HepG2 (cell line): ENCODE measurements at regions not wholly inside any gene's neighbourhood (a gene's known extent, or its start where the extent isn't known, plus 50 kb on each side); places are given as distances from the start of the nearest gene placed in this dataset.

Experiments
- ARNT ChIP-seq: fragments of 450-650 bp; IDR thresholded peaks from 2 replicates; pipeline ENCODE4 v1.6.1; 2017
- CBX5 ChIP-seq: sonication (generic); formaldehyde crosslinking; IDR thresholded peaks from 2 replicates; pipeline ENCODE4 v1.4.0; 2020; ENCODE audit warnings: missing genetic modification reagents, borderline replicate concordance
- DBP ChIP-seq: sonication (generic); formaldehyde crosslinking; IDR thresholded peaks from 2 replicates; pipeline ENCODE4 v1.4.0; 2020; ENCODE audit warnings: missing genetic modification reagents; ENCODE audit errors: not compliant biosample characterization
- EEA1 ChIP-seq: sonication (generic); formaldehyde crosslinking; IDR thresholded peaks from 2 replicates; pipeline ENCODE4 v1.5.1; 2020; ENCODE audit warnings: mild to moderate bottlenecking, missing genetic modification reagents, borderline replicate concordance
- GMEB2 ChIP-seq: IDR thresholded peaks from 2 replicates; pipeline ENCODE4 v1.6.1; 2016; ENCODE audit warnings: missing biosample characterization, missing genetic modification reagents, low read depth
- GTF2F1 ChIP-seq: fragments of 150-350 bp; IDR thresholded peaks from 2 replicates; pipeline ENCODE4 v1.6.1; 2014; ENCODE audit warnings: low read length
- HDAC6 ChIP-seq: fragments of 200-600 bp; sonication (generic); IDR thresholded peaks from 2 replicates; pipeline ENCODE4 v1.7.0; 2017; ENCODE audit warnings: mild to moderate bottlenecking, antibody characterized with exemption, low read length, low read depth
- HMG20A ChIP-seq: IDR thresholded peaks from 2 replicates; pipeline ENCODE4 v1.6.1; 2016; ENCODE audit warnings: borderline replicate concordance
- KDM4B ChIP-seq: sonication (generic); formaldehyde crosslinking; IDR thresholded peaks from 2 replicates; pipeline ENCODE4 v1.4.0; 2020; ENCODE audit warnings: missing genetic modification reagents
- KLF11 ChIP-seq: IDR thresholded peaks from 2 replicates; pipeline ENCODE4 v1.6.1; 2016; ENCODE audit warnings: missing compliant biosample characterization
- NBN ChIP-seq: fragments of 450-650 bp; conservative IDR thresholded peaks from 2 replicates; pipeline ENCODE4 v1.6.1; 2017
- NR1H2 ChIP-seq: sonication (generic); formaldehyde crosslinking; IDR thresholded peaks from 2 replicates; pipeline ENCODE4 v1.8.1; 2022; ENCODE audit warnings: low read depth, missing genetic modification reagents, borderline replicate concordance
- ONECUT2 ChIP-seq: sonication (generic); formaldehyde crosslinking; IDR thresholded peaks from 2 replicates; pipeline ENCODE4 v1.4.0; 2020; ENCODE audit warnings: missing genetic modification reagents
- PRMT3 ChIP-seq: sonication (generic); formaldehyde crosslinking; IDR thresholded peaks from 2 replicates; pipeline ENCODE4 v1.8.1; 2022; ENCODE audit warnings: low read depth, mild to moderate bottlenecking, moderate library complexity, missing genetic modification reagents, borderline replicate concordance
- REPIN1 ChIP-seq: sonication (generic); formaldehyde crosslinking; IDR thresholded peaks from 2 replicates; pipeline ENCODE4 v1.8.0; 2022; ENCODE audit warnings: missing genetic modification reagents, low read depth, mild to moderate bottlenecking, borderline replicate concordance
- SMAD1 ChIP-seq: sonication (generic); formaldehyde crosslinking; IDR thresholded peaks from 2 replicates; pipeline ENCODE4 v1.4.0; 2020; ENCODE audit warnings: missing genetic modification reagents, low read depth, mild to moderate bottlenecking, borderline replicate concordance
- SOX5 ChIP-seq: IDR thresholded peaks from 2 replicates; pipeline ENCODE4 v1.6.1; 2016; ENCODE audit warnings: borderline replicate concordance
- TMF1 ChIP-seq: sonication (generic); formaldehyde crosslinking; IDR thresholded peaks from 2 replicates; pipeline ENCODE4 v1.8.1; 2022; ENCODE audit warnings: low read depth, missing genetic modification reagents
- TSC22D2 ChIP-seq: sonication (generic); formaldehyde crosslinking; IDR thresholded peaks from 2 replicates; pipeline ENCODE4 v1.5.1; 2020; ENCODE audit warnings: missing genetic modification reagents, mild to moderate bottlenecking, borderline replicate concordance
- ZBTB2 ChIP-seq: sonication (generic); formaldehyde crosslinking; IDR thresholded peaks from 2 replicates; pipeline ENCODE4 v1.8.0; 2022; ENCODE audit warnings: low read depth, missing genetic modification reagents
- ZC3H4 ChIP-seq: sonication (generic); formaldehyde crosslinking; IDR thresholded peaks from 2 replicates; pipeline ENCODE4 v1.4.0; 2020; ENCODE audit warnings: missing genetic modification reagents, borderline replicate concordance
- ZKSCAN1 ChIP-seq: fragments of 150-350 bp; IDR thresholded peaks from 2 replicates; pipeline ENCODE4 v1.6.1; 2014; ENCODE audit warnings: low read length
- ZMAT3 ChIP-seq: sonication (generic); formaldehyde crosslinking; conservative IDR thresholded peaks from 2 replicates; pipeline ENCODE4 v1.7.0; 2021; ENCODE audit warnings: missing genetic modification reagents
- ZNF101 ChIP-seq: sonication (generic); formaldehyde crosslinking; IDR thresholded peaks from 2 replicates; pipeline ENCODE4 v1.4.0; 2020; ENCODE audit warnings: mild to moderate bottlenecking, low read depth, missing genetic modification reagents, borderline replicate concordance
- ZNF329 ChIP-seq: sonication (generic); formaldehyde crosslinking; IDR thresholded peaks from 2 replicates; pipeline ENCODE4 v1.9.0; 2021; ENCODE audit warnings: low read depth, mild to moderate bottlenecking, missing genetic modification reagents
- ZNF496 ChIP-seq: sonication (generic); formaldehyde crosslinking; IDR thresholded peaks from 2 replicates; pipeline ENCODE4 v1.8.1; 2023; ENCODE audit warnings: mild to moderate bottlenecking, moderate library complexity, missing genetic modification reagents; ENCODE audit not compliant: insufficient replicate concordance
- ZNF546 ChIP-seq: sonication (generic); formaldehyde crosslinking; conservative IDR thresholded peaks from 2 replicates; pipeline ENCODE4 v1.8.1; 2023; ENCODE audit warnings: mild to moderate bottlenecking, missing genetic modification reagents
- ZNF549 ChIP-seq: sonication (generic); formaldehyde crosslinking; IDR thresholded peaks from 2 replicates; pipeline ENCODE4 v1.5.0; 2020; ENCODE audit warnings: missing genetic modification reagents
- ZNF562 ChIP-seq: sonication (generic); formaldehyde crosslinking; IDR thresholded peaks from 2 replicates; pipeline ENCODE4 v1.8.0; 2022; ENCODE audit warnings: missing genetic modification reagents, borderline replicate concordance
- ZNF674 ChIP-seq: sonication (generic); formaldehyde crosslinking; IDR thresholded peaks from 2 replicates; pipeline ENCODE4 v1.5.0; 2020; ENCODE audit warnings: low read depth, mild to moderate bottlenecking, missing genetic modification reagents
- ZNF720 ChIP-seq: sonication (generic); formaldehyde crosslinking; IDR thresholded peaks from 2 replicates; pipeline ENCODE4 v1.4.0; 2020; ENCODE audit warnings: missing genetic modification reagents
- ZNF773 ChIP-seq: sonication (generic); formaldehyde crosslinking; IDR thresholded peaks from 2 replicates; pipeline ENCODE4 v1.4.0; 2020; ENCODE audit warnings: missing genetic modification reagents, borderline replicate concordance

GRCh38 chr12:46493834-46494181 is 121.2 kb upstream of the SLC38A2 start (continued):
- TF ChIP-seq DBP (CRISPR knock-in tag) (no peak), REPIN1 (CRISPR knock-in tag) (no peak), ZNF549 (CRISPR knock-in tag) (no peak), TSC22D2 (CRISPR knock-in tag) (no peak), ZNF720 (CRISPR knock-in tag) (no peak), ZNF773 (CRISPR knock-in tag) (no peak), ZBTB2 (CRISPR knock-in tag) (no peak), SOX5 (CRISPR knock-in tag) (peak; percentile 92), KLF11 (0 out of 2 replicates have a peak, but pooled peaks have one; percentile 52), ZNF674 (no peak), NR1H2 (CRISPR knock-in tag) (no peak), KDM4B (no peak), NBN (no peak), HMG20A (peak; percentile 91), ZNF546 (CRISPR knock-in tag) (no peak), HDAC6 (no peak), ONECUT2 (CRISPR knock-in tag) (peak; percentile 52; the same call in 1 of the 2 replicates), ARNT (no peak), ZNF562 (CRISPR knock-in tag) (no peak), TMF1 (CRISPR knock-in tag) (no peak), SMAD1 (no peak), ZNF101 (no peak), ZNF329 (CRISPR knock-in tag) (no peak), CBX5 (no peak), ZKSCAN1 (no peak), PRMT3 (CRISPR knock-in tag) (no peak), GMEB2 (CRISPR knock-in tag) (no peak), ZC3H4 (CRISPR knock-in tag) (no peak), ZNF496 (CRISPR knock-in tag) (no peak), ZMAT3 (0 out of 2 replicates have a peak, but pooled peaks have one; percentile 21), GTF2F1 (no peak), EEA1 (no peak)
